Right lobe of liver (tissue), 6 donors: ENCODE measurements at regions not wholly inside any gene's neighbourhood (a gene's known extent, or its start where the extent isn't known, plus 50 kb on each side); places are given as distances from the start of the nearest gene placed in this dataset.

ENCODE experiments used
- ATAC-seq, 4 donors: fragments of 200-7000 bp; cut with Tn5 transposase; one replicate each; pipeline ENCODE4 v1.9.1; 2020; ENCODE audit warnings: mild to moderate bottlenecking in 4 of 4, moderate library complexity in 4 of 4
- DNase-seq, 3 donors: peaks; one replicate each; pipeline ENCODE4 v3.0.0-alpha.2; 2020
- H3K27ac ChIP-seq, 3 donors: fragments of 200-600 bp; one replicate each; pipeline ENCODE4 v1.8.0; 2022
- H3K27me3 ChIP-seq, 2 donors: fragments of 200-600 bp; one replicate each; pipeline ENCODE4 v1.8.0; 2022
- H3K36me3 ChIP-seq, 4 donors: fragments of 200-600 bp; sonication (generic) in 1 of 4; one replicate each; pipeline versions ENCODE4 v1.5.1 to v1.8.0; 2017 to 2022; ENCODE audit warnings: control low read depth in 1 of 4
- H3K4me1 ChIP-seq, 4 donors: fragments of 200-600 bp; sonication (generic) in 1 of 4; one replicate each; pipeline versions ENCODE4 v1.5.1 to v1.8.0; 2017 to 2022; ENCODE audit warnings: control low read depth in 1 of 4
- H3K4me3 ChIP-seq, 3 donors: fragments of 200-600 bp; one replicate each; pipeline ENCODE4 v1.8.0; 2022
- H3K9me3 ChIP-seq, 4 donors: fragments of 200-600 bp; sonication (generic) in 1 of 4; one replicate each; pipeline versions ENCODE4 v1.5.1 to v1.8.0; 2017 to 2022; ENCODE audit warnings: control low read depth in 1 of 4
- CTCF ChIP-seq, 4 donors: fragments of 200-600 bp in 3 of 4; fragments of 450-650 bp in 1 of 4; IDR thresholded peaks; one replicate each; pipeline versions ENCODE4 v1.5.1 to v1.8.0; 2016 to 2022; ENCODE audit warnings: antibody characterized with exemption in 4 of 4, mild to moderate bottlenecking in 2 of 4
- POLR2A ChIP-seq: fragments of 450-650 bp; IDR thresholded peaks from one replicate; pipeline ENCODE4 v1.6.1; 2017; ENCODE audit warnings: antibody characterized with exemption, mild to moderate bottlenecking
- WGBS: methylation state at CpG from one replicate; pipeline ENCODE4 v1.1.6; 2018; ENCODE audit warnings: low coverage, low lambda C conversion rate; ENCODE audit not compliant: insufficient coverage; ENCODE audit errors: missing lambda C conversion rate; 5-methylcytosine and 5-hydroxymethylcytosine counted together
- intact Hi-C, 2 donors: fragments of 100-400 bp; cut with DNase I; formaldehyde crosslinking; loops; one replicate each; pipeline versions ENCODE4 v1.11.2 to v1.14.1; 2022
- small RNA-seq, 2 experiments: library from RNA; depleted of rRNA; stranded (forward); fragments of <200 nt; gene quantifications; one replicate each; pipeline ENCODE3, GENCODE V24; 2016
- donor health status: DM: no; HTN: yes; CAD: no.
- donor health status: DM: no; HTN: no; CAD: no.
- donor health status: DM: no; HTN: no; CAD: no.
- donor health status: DM: no; HTN: yes; CAD: no.
- donor health status: DM: no; HTN: yes; CAD: no.

- Histone ChIP-seq H3K9me3 (no peaks in the 10 kb centered on the region), H3K27ac (no peak overlapping the region), H3K4me1 (no peaks in the 10 kb centered on the region), H3K4me3 (no peak overlapping the region), H3K27me3 (no peaks in the 10 kb centered on the region), H3K36me3 (no peaks in the 10 kb centered on the region)
- TF ChIP-seq POLR2A (no peak), CTCF (IDR thresholded peaks at IDR 0.05) (no peak)
- ATAC-seq (no peak), DNase-seq (no peak)
- intact Hi-C loops = no loop called here
- 14% methylated on average over 1 of the region's 1 CpG for whole genome bisulfite sequencing
Measured at GRCh38 chr5:19401032-19401431, 587.0 kb downstream of the CDH18 start.

GRCh38 chr5:19406576-19407365 lies 581.2 kb downstream of the CDH18 start:
- ATAC-seq (no peak), DNase-seq (no peak)
- Histone ChIP-seq H3K27ac (no peak overlapping the region), H3K9me3 (no peaks in the 10 kb centered on the region), H3K4me1 (no peaks in the 10 kb centered on the region), H3K36me3 (no peaks in the 10 kb centered on the region), H3K4me3 (no peak overlapping the region), H3K27me3 (no peaks in the 10 kb centered on the region)
- intact Hi-C loops = no loop called here
- 17% methylated on average over 3 of the region's 3 CpGs for WGBS
- TF ChIP-seq POLR2A = no peak
- no peak for TF ChIP-seq CTCF (IDR thresholded peaks at IDR 0.05)

- 52% methylated on average over 3 of the region's 3 CpGs for WGBS
- TF ChIP-seq CTCF (IDR thresholded peaks at IDR 0.05) (no peak), POLR2A (no peak)
- Histone ChIP-seq H3K27ac (no peak overlapping the region), H3K4me3 (no peak overlapping the region), H3K9me3 (no peaks in the 10 kb centered on the region), H3K36me3 (no peaks in the 10 kb centered on the region), H3K4me1 (no peaks in the 10 kb centered on the region), H3K27me3 (no peaks in the 10 kb centered on the region)
- DNase-seq (no peak), ATAC-seq (no peak)
- intact Hi-C loops = no loop called here
Measured at GRCh38 chr5:19408149-19408548, 579.9 kb downstream of the CDH18 start.

GRCh38 chr5:19411936-19412335 lies 576.1 kb downstream of the CDH18 start:
- TF ChIP-seq CTCF (IDR thresholded peaks at IDR 0.05) (no peak), POLR2A (no peak)
- 38% methylated on average over 3 of the region's 3 CpGs for WGBS
- no peak overlapping the region for H3K4me3 ChIP-seq
- DNase-seq (no peak), ATAC-seq (no peak)
- intact Hi-C loops = no loop called here
- no peaks in the 10 kb centered on the region for H3K27me3 ChIP-seq
- no peaks in the 10 kb centered on the region for H3K9me3 ChIP-seq
- no peaks in the 10 kb centered on the region for H3K4me1 ChIP-seq
- H3K36me3 ChIP-seq = no peaks in the 10 kb centered on the region
- no peak overlapping the region for H3K27ac ChIP-seq

Small RNA genes in the stretch of these regions (small RNA-seq; reads per million reads assigned to genes)
- gene AC025768.1 = 0 reads per million in 2 experiments
- gene RF00017 = 0 reads per million in 2 experiments
- gene RF00136 = 0.58 to 1.4 reads per million in 2 experiments
- gene RN7SL58P = 0 reads per million in 2 experiments
